A549 (cell line): ENCODE measurements at regions not wholly inside any gene's neighbourhood (a gene's known extent, or its start where the extent isn't known, plus 50 kb on each side); places are given as distances from the start of the nearest gene placed in this dataset.

Experiments used
- ATAC-seq, 2 experiments: fragments of 200-7000 bp in 1 of 2; fragments of >200 bp in 1 of 2; cut with Nextera tagmentation in 1 of 2; cut with Tn5 transposase in 1 of 2; 3 replicates each; pipeline versions ENCODE4 v1.8.0 to v1.9.1; 2018 to 2020; ENCODE audit warnings: mild to moderate bottlenecking in 1 of 2, moderate library complexity in 1 of 2
- CTCF ChIA-PET: fragments of 300-600 bp; sonication (Branson Sonifier 250); formaldehyde crosslinking; extraction: SDS; loops from one replicate; lab custom pipeline; 2021; ENCODE audit warnings: antibody characterized with exemption, inconsistent platforms; lab: Yijun Ruan, JAX
- POLR2A ChIA-PET: fragments of 350-600 bp; formaldehyde crosslinking; extraction: SDS; loops from one replicate; lab custom pipeline; 2021; ENCODE audit warnings: antibody characterized with exemption, inconsistent platforms; lab: Yijun Ruan, JAX
- DNase-seq, 2 experiments: peaks; one replicate each; pipeline versions ENCODE4 v3.0.0 to v3.0.0-alpha.2; 2011 to 2016; ENCODE audit warnings: low read depth in 1 of 2, low spot score in 1 of 2
- FAIRE-seq: peaks from 2 replicates; lab custom pipeline; 2011; peaks lifted over from hg19 to GRCh38; lab: Jason Lieb, UNC
- H3K27ac ChIP-seq, 2 experiments: fragments of >200 bp; sonication (Bioruptor Twin); formaldehyde crosslinking; 3 replicates each; pipeline ENCODE4 v1.5.1; 2016 to 2017
- H3K4me1 ChIP-seq: fragments of >200 bp; sonication (Bioruptor Twin); formaldehyde crosslinking; 3 replicates; pipeline ENCODE4 v1.6.1; 2016
- H3K4me2 ChIP-seq: fragments of >200 bp; sonication (Bioruptor Twin); formaldehyde crosslinking; 3 replicates; pipeline ENCODE4 v1.6.1; 2016
- H3K4me3 ChIP-seq: fragments of >200 bp; sonication (Bioruptor Twin); formaldehyde crosslinking; 3 replicates; pipeline ENCODE4 v1.5.1; 2016
- H3K9me3 ChIP-seq: fragments of >200 bp; sonication (Bioruptor Twin); formaldehyde crosslinking; 3 replicates; pipeline ENCODE4 v1.6.1; 2016
- BCL3 ChIP-seq: fragments of >200 bp; sonication (Bioruptor Twin); formaldehyde crosslinking; IDR thresholded peaks from 3 replicates; pipeline ENCODE4 v1.6.1; 2016
- CBX2 ChIP-seq: fragments of 200-600 bp; sonication (generic); IDR thresholded peaks from 2 replicates; pipeline ENCODE4 v1.6.1; 2016; ENCODE audit warnings: low read depth, mild to moderate bottlenecking, borderline replicate concordance
- CBX8 ChIP-seq: fragments of 200-600 bp; sonication (generic); IDR thresholded peaks from 2 replicates; pipeline ENCODE4 v1.6.1; 2016
- CHD4 ChIP-seq: fragments of 200-600 bp; sonication (generic); IDR thresholded peaks from 2 replicates; pipeline ENCODE4 v1.6.1; 2016; ENCODE audit warnings: antibody characterized with exemption, mild to moderate bottlenecking, borderline replicate concordance
- CTCF ChIP-seq: fragments of >200 bp; sonication (Bioruptor Twin); formaldehyde crosslinking; IDR thresholded peaks from 3 replicates; pipeline ENCODE4 v1.5.1; 2016
- EHMT2 ChIP-seq: fragments of 200-600 bp; sonication (generic); IDR thresholded peaks from 2 replicates; pipeline ENCODE4 v1.6.1; 2016; ENCODE audit warnings: antibody characterized with exemption, low read depth, mild to moderate bottlenecking, moderate library complexity
- ESRRA ChIP-seq: fragments of 150-350 bp; IDR thresholded peaks from 2 replicates; pipeline ENCODE4 v1.6.1; 2014; ENCODE audit warnings: mild to moderate bottlenecking, low read length, borderline replicate concordance
- FOSL2 ChIP-seq, 2 experiments: fragments of 450-650 bp in 1 of 2; fragments of >200 bp in 1 of 2; sonication (Bioruptor Twin) in 1 of 2; formaldehyde crosslinking; IDR thresholded peaks; 2 replicates each; pipeline versions ENCODE4 v1.5.0 to v1.6.1; 2016 to 2020; ENCODE audit warnings: mild to moderate bottlenecking in 1 of 2, moderate library complexity in 1 of 2
- HDAC2 ChIP-seq: fragments of 200-600 bp; sonication (generic); IDR thresholded peaks from 2 replicates; pipeline ENCODE4 v1.6.1; 2016
- HEYL ChIP-seq: fragments of 250-450 bp; sonication (Bioruptor Pico); IDR thresholded peaks from 2 replicates; pipeline ENCODE4 v1.8.0; 2021; ENCODE audit warnings: mild to moderate bottlenecking, moderate library complexity
- HMGXB4 ChIP-seq: fragments of 250-450 bp; sonication (Bioruptor Pico); IDR thresholded peaks from 2 replicates; pipeline ENCODE4 v1.5.0; 2021; ENCODE audit warnings: mild to moderate bottlenecking, moderate library complexity, borderline replicate concordance
- HOXB13 ChIP-seq: fragments of 250-450 bp; sonication (Bioruptor Pico); IDR thresholded peaks from 2 replicates; pipeline ENCODE4 v1.5.0; 2020; ENCODE audit warnings: low read depth, mild to moderate bottlenecking, moderate library complexity
- JUN ChIP-seq, 2 experiments: fragments of >200 bp; sonication (Bioruptor Twin); formaldehyde crosslinking; IDR thresholded peaks; 2 replicates in 1 of 2; 3 replicates in 1 of 2; pipeline ENCODE4 v1.6.1; 2016 to 2017
- KDM5A ChIP-seq: fragments of 200-600 bp; sonication (generic); IDR thresholded peaks from 2 replicates; pipeline ENCODE4 v1.6.1; 2016; ENCODE audit warnings: antibody characterized with exemption, mild to moderate bottlenecking
- MAFK ChIP-seq: fragments of 450-650 bp; IDR thresholded peaks from 2 replicates; pipeline ENCODE4 v1.6.1; 2014; ENCODE audit not compliant: partially characterized antibody
- PBX3 ChIP-seq: IDR thresholded peaks from 2 replicates; pipeline ENCODE4 v1.6.1; 2012
- RCOR1 ChIP-seq: fragments of 150-350 bp; IDR thresholded peaks from 2 replicates; pipeline ENCODE4 v1.6.1; 2014; ENCODE audit warnings: antibody characterized with exemption, low read length, low read depth
- REST ChIP-seq: fragments of 200-600 bp; sonication (generic); IDR thresholded peaks from 2 replicates; pipeline ENCODE4 v1.6.1; 2016; ENCODE audit warnings: antibody characterized with exemption, mild to moderate bottlenecking, moderate library complexity
- RFX5 ChIP-seq: fragments of 450-650 bp; IDR thresholded peaks from 2 replicates; pipeline ENCODE4 v1.7.1; 2014; ENCODE audit warnings: antibody characterized with exemption, mild to moderate bottlenecking, moderate library complexity
- RNF2 ChIP-seq: fragments of 200-600 bp; sonication (generic); IDR thresholded peaks from 2 replicates; pipeline ENCODE4 v1.6.1; 2016; ENCODE audit warnings: low read depth, mild to moderate bottlenecking, antibody characterized with exemption, moderate library complexity, borderline replicate concordance
- SREBF2 ChIP-seq: fragments of 450-650 bp; IDR thresholded peaks from 2 replicates; pipeline ENCODE4 v1.6.1; 2014; ENCODE audit warnings: mild to moderate bottlenecking, moderate library complexity
- TFCP2L1 ChIP-seq: fragments of 250-450 bp; sonication (Bioruptor Pico); IDR thresholded peaks from 2 replicates; pipeline ENCODE4 v1.5.0; 2021; ENCODE audit warnings: mild to moderate bottlenecking
- USF2 ChIP-seq: fragments of 450-650 bp; IDR thresholded peaks from 2 replicates; pipeline ENCODE4 v1.6.1; 2014; ENCODE audit warnings: antibody characterized with exemption
- ZC3H11A ChIP-seq: fragments of 450-650 bp; IDR thresholded peaks from 2 replicates; pipeline ENCODE4 v1.6.1; 2014; ENCODE audit warnings: antibody characterized with exemption, mild to moderate bottlenecking
- ZFP36 ChIP-seq: fragments of 450-650 bp; IDR thresholded peaks from 2 replicates; pipeline ENCODE4 v1.6.1; 2014; ENCODE audit warnings: borderline replicate concordance; ENCODE audit not compliant: partially characterized antibody
- WGBS: methylation state at CpG from one replicate; pipeline ENCODE4 v1.1.6; 2017; ENCODE audit errors: missing lambda C conversion rate; 5-methylcytosine and 5-hydroxymethylcytosine counted together

- Histone ChIP-seq H3K9me3 (no peaks in the 10 kb centered on the region), H3K4me2 (no peak overlapping the region), H3K4me3 (no peak overlapping the region), H3K4me1 (no peaks in the 10 kb centered on the region), H3K27ac (no peak overlapping the region)
- DNase-seq (no peak), FAIRE-seq (no peak), ATAC-seq (no peak)
- WGBS = 45% methylated on average over 13 of the region's 19 CpGs
- no peak for TF ChIP-seq KDM5A
- TF ChIP-seq CTCF = no peak
- TF ChIP-seq CBX8 = no peak
- TF ChIP-seq RCOR1 = no peak
- TF ChIP-seq HEYL = no peak
- no peak for TF ChIP-seq TFCP2L1
- TF ChIP-seq USF2 = no peak
- no peak for TF ChIP-seq JUN (IDR thresholded peaks at IDR 0.05)
- no peak for TF ChIP-seq REST
- POLR2A ChIA-PET = no interaction called here
- CTCF ChIA-PET = no interaction called here
Measured at GRCh38 chr6:170111816-170112582, 178.9 kb downstream of the DLL1 start.

GRCh38 chr6:170111141-170111664 lies 179.7 kb downstream of the DLL1 start:
- WGBS = 54% methylated on average over 8 of the region's 8 CpGs
- H3K9me3 ChIP-seq = no peaks in the 10 kb centered on the region
- no peak overlapping the region for H3K27ac ChIP-seq
- no peak for FAIRE-seq
- no peak overlapping the region for H3K4me3 ChIP-seq
- ChIA-PET POLR2A (no interaction called here), CTCF (no interaction called here)
- DNase-seq = no peak
- no peaks in the 10 kb centered on the region for H3K4me1 ChIP-seq
- no peak for ATAC-seq
- TF ChIP-seq RCOR1 = no peak
- no peak for TF ChIP-seq BCL3
- TF ChIP-seq HOXB13 (CRISPR knock-in tag) = no peak
- no peak for TF ChIP-seq FOSL2 (IDR thresholded peaks at IDR 0.05)
- no peak for TF ChIP-seq FOSL2 (CRISPR knock-in tag; IDR thresholded peaks at IDR 0.05)
- no peak for TF ChIP-seq RNF2
- no peak for TF ChIP-seq CHD4
- TF ChIP-seq PBX3 = no peak
- TF ChIP-seq USF2 = no peak
- no peak for TF ChIP-seq HDAC2
- no peak for TF ChIP-seq RFX5
- TF ChIP-seq ESRRA = no peak
- no peak for TF ChIP-seq ZC3H11A
- no peak for TF ChIP-seq HMGXB4 (CRISPR knock-in tag)
- no peak for TF ChIP-seq SREBF2
- no peak for TF ChIP-seq ZFP36
- TF ChIP-seq CBX2 = no peak
- no peak for TF ChIP-seq MAFK
- no peak for TF ChIP-seq EHMT2
- H3K4me2 ChIP-seq = no peak overlapping the region
